Stimulated activated CD4-positive, alpha-beta T cell treated with anti-CD3 and anti-CD28 coated beads, Interleukin-1b, Interleukin-23, amount 100 ng/mL, for 4 hours (primary cell): ENCODE measurements at regions not wholly inside any gene's neighbourhood (a gene's known extent, or its start where the extent isn't known, plus 50 kb on each side); places are given as distances from the start of the nearest gene placed in this dataset.

ENCODE experiments used
- DNase-seq, 2 donors: peaks; one replicate each; pipeline ENCODE4 v3.0.0-alpha.2; 2020; ENCODE audit warnings: low read depth in 2 of 2

DNA sequence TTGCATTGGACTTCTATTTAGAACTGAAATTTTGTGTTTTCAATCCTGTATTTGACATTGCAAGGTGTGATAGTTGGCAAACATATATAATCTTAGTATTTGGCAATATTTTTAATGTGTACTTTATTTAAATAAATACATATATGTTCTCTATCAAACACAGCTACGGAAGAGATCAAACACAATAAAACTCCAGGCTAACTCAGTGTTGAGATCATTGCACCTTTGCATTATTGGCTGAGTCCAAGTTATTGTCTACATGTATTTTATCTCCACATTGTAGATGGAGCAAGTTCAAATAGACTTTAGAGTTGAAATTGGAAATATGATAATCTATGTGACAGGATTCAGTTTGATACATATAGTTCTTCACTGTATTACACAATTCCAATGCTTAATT, 176.7 kb downstream of the ST6GAL2 start:
- DNase-seq: no peak

DNA sequence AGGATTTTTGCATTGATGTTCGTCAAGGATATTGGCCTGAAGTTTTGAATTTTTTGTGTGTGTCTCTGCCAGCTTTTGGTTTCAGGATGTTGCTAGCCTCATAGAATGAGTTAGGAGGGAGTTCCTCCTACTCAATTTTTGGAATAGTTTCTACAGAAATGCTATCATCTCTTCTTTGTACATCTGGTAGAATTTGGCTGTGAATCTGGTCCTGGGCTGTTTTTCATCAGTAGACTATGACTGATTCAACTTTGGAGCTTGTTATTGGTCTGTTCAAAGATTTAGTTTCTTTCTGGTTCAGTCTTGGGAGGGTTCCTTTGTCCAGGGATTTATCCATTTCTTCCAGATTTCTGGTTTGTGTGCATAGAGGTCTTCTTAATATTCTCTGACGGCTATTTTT, 166.7 kb downstream of the ST6GAL2 start:
- DNase-seq: no peak

DNA sequence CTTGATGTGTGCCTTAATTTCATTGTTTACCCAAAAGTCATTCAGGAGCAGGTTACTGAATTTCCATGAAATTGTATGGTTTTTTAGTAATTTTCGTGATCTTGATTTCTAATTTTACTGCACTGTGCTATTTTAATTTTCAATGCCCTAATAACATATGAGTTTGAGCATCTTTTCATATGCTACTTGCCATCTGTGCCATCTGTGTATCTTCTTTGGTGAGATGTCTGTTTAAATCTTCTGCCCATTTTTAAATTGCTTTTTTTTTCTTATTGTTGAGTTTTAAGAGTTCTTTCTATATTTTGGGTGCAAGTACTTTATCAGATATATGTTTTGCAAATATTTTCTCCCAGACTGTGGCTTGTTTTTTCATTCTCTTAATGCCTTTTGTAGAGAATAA, 165.9 kb downstream of the ST6GAL2 start:
- DNase-seq: no peak

DNA sequence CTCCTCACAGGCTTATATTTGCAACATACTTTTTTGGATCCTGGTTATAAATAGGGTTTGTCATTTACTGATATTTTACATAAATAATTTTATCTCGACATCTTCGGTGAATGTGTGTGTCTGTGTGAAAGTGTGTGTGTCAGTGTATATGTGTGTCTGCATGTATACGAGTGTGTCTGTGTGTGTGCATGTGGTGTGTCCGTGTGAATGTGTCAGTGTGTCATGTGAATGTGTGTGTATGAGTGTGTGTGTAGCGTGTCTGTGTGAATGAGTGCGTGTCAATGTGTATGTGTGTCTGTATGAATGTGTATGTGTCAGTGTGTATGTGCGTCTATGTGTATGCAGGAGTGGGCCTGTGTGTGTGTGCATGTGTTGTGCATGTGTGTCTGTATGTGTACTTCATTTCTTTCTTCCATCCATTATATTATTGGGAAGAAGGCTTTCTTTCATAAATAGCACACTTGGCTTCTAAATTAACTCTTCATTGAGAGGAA, 161.6 kb downstream of the ST6GAL2 start:
- DNase-seq: no peak

GRCh38 chr2:106734165-106734564, 151.8 kb downstream of the ST6GAL2 start:
- DNase-seq: no peak

DNA sequence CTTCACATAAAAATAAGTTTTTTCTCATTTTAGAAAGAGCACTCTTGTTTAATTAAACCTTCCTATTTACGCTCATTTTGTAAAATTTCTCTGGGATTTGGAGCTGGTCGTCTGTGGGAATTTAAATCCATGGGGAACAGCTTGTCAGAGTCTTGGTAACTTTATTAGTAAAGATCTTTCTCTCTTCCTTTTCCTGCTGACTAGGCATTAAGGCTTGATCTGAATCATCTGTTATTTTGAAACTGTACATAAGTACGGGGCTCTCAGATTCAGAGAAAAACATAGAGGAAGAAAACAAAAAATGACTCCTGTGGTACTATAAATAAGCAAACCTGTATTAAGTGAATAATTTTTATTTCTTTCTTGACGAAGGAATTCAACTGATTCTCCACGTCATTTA, 150.2 kb downstream of the ST6GAL2 start:
- no peak for DNase-seq

GRCh38 chr2:106736221-106736620, 149.7 kb downstream of the ST6GAL2 start:
- no peak for DNase-seq

DNA sequence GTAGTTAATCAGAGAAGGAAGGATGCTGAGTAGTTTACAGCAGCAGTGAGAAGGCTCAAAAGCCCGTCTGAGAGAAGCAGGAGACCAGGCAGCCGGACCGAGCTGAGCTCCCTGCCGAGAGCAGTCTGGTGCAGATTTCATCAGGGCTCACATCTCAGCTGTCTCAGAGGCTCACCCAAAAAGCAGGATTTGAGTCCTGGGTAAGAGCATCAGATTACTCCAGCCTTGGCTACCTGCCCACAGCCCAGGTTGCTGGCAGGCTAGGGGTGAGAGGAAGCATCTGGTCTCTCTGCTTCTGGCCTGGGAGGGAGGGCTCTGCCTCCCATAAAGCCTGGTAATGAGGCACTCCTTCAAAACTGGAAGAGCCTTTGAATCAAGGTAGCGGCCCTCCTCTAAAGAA, 140.5 kb downstream of the ST6GAL2 start:
- no peak for DNase-seq

DNA sequence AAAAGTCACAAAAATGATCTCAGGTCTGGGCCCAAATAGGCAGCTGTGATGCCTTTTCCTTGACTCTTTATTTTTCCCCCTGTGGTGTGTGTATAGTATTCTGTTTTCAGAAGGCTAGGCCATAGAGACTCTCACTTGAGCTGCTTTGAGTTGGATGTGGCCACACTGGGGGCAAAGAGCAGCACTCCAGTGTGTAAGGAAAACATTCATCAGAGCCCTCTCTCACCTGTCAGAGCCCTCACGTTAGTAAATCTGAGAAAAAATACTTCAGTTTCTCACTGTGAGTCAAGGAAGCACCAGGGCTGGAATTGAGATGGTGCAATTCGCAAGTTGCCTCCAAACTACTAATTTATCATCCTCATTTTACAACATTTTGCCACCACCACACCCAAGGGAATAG, 136.1 kb downstream of the ST6GAL2 start:
- no peak for DNase-seq
